Fibroblast of skin of right quadriceps (primary cell): ENCODE measurements at regions not wholly inside any gene's neighbourhood (a gene's known extent, or its start where the extent isn't known, plus 50 kb on each side); places are given as distances from the start of the nearest gene placed in this dataset.
A peak's percentile ranks its signal among the peaks of the same experiment; 100 is the strongest.

Experiments
- DNase-seq: peaks from one replicate; pipeline ENCODE4 v3.0.0-alpha.2; 2013

DNA sequence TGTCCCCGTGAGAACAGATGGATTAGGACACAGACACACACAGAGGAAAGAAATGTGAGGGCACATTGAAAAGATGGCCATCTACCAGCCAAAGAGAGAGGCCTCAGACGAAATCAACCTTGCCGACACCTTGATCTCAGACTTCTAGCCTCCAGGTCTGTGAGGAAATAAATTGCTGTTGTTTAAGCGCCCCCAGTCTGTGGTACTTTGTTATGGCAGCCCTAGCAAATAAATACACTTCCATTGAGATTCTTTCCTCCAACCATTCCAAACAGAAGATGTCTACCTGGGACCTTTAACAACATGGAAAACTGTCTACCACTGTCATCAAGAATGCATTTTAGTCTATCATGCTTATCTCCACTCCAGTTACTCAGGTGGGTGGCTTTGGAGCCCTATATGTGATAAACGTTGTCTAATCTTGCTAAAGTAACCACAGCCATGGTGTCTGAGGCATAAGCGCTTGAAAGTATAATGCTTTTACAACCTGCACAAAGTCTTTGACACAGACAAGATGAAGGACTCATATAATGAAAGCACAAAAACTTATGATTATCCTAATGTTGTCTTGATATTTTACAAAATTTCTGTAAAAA lies 244.3 kb downstream of the MTERF1 start:
- peak; percentile 22 for DNase-seq

DNA sequence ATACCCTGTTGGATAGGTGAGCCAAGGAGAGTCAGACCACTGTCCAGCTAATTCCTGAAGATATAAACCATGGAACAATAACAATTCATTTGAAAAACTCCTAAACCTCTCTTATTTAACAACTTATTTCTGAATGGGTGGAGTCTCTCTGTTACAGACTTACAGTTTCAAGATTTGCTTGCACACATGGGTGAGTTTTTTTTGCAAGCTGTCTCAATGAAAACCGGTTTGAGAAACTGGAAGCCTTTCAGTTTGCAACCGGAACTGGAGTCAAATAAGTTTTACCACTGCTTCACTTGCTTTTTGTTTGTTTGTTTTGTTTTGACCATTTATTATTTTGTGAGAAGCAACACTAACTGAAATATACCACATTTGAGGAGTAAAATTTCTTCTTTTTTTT lies 243.8 kb downstream of the MTERF1 start:
- DNase-seq: no peak

DNA sequence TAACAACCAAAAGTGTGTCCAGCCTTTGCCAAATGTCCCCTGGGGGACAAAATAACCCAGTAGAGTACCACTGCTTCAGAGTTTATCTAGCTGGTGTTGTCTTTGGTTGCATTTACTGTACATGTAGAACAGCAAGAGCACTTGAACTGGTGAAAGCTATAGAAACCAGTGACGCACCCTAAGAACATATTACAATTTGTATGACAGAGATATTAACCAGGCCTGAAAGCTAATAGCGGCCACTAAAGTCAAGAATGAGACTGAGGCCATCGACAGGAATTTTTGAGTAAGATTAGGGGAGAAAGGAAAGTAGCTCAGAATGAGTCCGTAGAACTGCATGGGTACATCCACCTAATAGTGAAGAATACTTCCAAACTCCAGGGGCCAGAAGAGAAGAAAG lies 236.2 kb downstream of the MTERF1 start:
- no peak for DNase-seq

DNA sequence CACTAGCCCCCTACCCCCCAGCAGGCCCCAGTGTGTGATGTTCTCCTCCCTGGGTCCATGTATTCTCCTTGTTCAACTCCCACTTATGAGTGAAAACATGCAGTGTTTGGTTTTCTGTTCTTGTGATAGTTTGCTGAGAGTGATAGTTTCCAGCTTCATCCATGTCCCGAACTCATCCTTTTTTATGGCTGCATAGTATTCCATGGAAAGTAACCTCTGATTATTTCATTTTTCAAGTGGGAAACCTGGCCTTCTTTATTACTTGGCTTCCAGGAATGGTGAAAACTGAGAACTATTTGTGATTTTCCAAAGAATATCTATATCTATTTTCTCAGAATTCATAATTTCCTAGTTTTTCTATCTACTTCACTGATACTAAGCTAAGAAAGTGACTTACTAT lies 235.0 kb downstream of the MTERF1 start:
- DNase-seq: no peak

- DNase-seq: no peak
These were observed 228.5 kb downstream of the MTERF1 start for GRCh38 chr7:91651986-91652385.

DNA sequence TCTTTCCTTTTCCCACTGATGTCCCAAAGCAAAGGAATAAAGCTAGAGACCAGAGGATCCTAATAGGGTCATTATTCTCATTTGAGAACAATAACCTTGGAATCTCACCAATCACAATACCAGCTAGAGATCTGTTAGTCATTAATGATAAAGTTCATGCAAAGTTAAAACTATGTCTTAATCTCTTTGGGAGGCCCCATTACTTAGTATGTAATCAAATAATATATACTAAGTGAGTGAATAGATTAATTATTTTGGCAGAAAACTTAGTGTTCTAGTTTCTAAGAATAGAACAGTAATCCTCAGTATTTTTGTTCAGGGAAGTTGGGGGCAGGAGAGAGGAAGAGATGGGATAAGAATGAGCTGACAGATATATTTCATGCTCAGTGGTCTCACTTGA lies 227.2 kb downstream of the MTERF1 start:
- peak; percentile 17 for DNase-seq

GRCh38 chr7:91655656-91656055 lies 224.8 kb downstream of the MTERF1 start:
- peak; percentile 25 for DNase-seq

GRCh38 chr7:91656541-91657482 lies 223.7 kb downstream of the MTERF1 start:
- peak; percentile 87 for DNase-seq

DNA sequence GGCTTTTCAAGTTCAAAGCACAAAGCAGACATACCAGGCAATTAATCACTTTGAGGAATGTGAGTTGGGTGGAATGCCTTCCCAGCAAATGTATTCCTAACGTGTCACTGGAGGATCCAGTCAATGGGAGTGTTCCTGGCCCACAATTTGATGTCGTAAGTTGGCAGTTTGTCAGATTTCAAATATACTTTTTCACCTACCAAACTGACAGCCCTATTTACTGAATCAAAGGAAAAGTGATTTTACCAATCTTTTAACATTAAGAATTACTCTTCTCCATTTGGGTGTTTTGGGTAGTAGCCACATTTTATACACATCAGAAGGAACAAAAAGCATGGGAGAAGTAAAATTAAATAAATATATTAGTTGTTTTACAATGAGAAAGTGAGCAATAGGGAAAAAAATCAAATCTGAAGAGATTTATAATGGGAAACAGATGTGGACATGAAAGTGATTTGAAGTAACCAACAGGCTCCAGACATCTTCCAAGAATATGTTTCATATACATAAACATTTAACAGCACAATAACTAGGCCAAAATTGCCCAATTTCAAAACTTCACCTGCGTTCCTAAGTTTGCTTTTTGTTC lies 222.9 kb downstream of the MTERF1 start:
- peak; percentile 96 for DNase-seq

DNA sequence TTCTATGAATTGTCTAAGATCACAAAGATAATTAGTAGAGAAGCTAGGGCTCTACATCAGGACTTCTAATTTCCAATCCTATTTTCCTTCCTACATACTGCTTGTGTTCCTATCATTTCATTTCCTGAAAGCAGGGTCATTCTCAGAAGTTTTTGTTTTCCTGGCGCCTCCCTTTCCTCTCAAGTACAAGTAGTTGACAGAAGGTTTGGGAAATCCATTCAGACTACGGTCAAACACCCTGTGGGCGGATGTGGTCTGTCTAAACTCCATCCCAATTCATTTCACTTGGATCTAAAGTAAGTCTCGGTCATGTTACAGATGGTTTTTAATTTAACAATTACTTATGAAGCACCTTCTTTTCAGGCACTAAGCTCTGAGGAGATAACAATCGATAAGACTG lies 221.4 kb downstream of the MTERF1 start:
- DNase-seq: no peak

GRCh38 chr7:91660734-91661356 lies 219.7 kb downstream of the MTERF1 start:
- DNase-seq: no peak

DNA sequence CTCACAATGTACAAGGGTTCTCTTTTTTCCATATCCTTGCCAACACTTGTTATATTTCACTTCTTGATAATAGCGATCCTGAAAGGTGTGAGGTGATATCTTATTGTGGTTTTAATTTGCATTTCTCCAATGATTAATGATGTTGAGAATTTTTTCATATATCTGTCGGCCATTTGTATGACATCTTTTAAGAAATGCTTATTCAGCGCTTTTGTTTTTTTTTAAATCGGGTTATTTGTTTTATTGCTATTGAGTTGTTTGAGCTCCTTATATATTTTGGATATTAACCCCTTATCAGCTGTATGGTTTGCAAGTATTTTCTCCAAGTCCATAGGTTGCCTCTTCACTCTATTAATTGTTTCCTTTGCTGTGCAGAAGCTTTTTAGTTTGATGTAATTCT lies 218.8 kb downstream of the MTERF1 start:
- no peak for DNase-seq

GRCh38 chr7:91668217-91668616 lies 212.3 kb downstream of the MTERF1 start:
- DNase-seq: no peak

DNA sequence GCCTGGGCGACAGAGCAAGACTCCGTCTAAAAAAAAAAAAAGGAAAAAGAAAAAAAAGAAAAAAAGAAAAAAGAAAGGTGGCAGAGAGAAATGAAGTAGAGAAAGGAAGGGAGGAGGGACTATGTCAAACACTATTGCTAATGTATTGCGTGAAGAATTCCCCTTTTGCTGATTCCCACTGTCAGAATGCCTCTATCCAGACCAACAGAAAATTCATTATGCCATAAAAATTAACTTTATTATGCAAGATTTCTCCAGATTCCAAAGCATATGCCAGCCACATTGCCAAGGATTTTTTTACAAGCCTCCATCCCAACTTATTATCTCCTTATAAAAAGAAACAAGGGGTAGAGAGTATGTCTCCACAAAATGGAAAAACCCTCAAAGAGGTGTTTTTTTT lies 209.3 kb downstream of the MTERF1 start:
- DNase-seq: no peak

GRCh38 chr7:91674470-91674869 lies 206.0 kb downstream of the MTERF1 start:
- DNase-seq: no peak

DNA sequence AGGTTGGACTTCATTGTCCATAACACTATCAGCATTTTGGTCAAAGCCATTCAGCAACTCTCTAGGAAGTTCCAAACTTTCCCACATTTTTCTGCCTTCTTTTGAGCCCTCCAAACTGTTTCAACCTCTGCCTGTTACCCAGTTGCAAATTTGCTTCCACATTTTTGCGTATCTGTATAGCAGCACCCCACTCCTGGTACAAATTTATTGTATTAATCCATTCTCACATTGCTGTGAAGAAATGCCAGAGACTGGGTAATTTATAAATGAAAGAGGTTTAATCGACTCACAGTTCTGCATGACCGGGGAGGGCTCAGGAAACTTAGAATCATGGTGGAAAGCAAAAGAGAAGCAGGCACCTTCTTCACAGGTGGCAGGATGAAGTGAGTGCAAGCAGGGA lies 198.8 kb downstream of the MTERF1 start:
- DNase-seq: no peak

- peak; percentile 90 for DNase-seq
These were observed 196.7 kb downstream of the MTERF1 start for GRCh38 chr7:91683823-91684222.

GRCh38 chr7:91685544-91685943 lies 195.0 kb downstream of the MTERF1 start:
- DNase-seq: peak; percentile 50

DNA sequence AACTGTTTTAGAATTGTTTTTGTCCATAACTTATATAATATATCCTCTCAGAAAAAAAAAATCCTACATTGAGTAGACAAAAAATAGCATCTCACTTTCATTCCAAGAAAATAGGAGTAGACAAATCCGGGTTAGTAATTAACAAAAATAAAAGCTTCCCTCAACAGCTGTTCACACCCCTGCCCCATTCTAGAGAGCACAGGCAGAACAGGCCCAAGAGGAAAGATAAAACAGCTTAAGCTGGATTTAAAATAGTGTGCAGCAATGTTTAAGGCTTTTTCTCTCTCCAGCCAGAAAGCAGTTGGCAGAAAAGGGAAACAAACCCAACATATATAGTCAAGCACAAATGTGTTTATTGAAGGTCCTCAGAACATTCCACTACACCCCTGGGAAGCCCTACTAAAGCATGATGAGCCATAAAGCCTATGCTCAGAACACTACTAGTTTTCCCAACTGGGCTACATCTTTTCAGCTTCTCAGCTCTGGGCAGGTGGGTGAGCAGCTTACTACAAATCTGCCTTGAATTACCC lies 189.9 kb downstream of the MTERF1 start:
- DNase-seq: no peak

DNA sequence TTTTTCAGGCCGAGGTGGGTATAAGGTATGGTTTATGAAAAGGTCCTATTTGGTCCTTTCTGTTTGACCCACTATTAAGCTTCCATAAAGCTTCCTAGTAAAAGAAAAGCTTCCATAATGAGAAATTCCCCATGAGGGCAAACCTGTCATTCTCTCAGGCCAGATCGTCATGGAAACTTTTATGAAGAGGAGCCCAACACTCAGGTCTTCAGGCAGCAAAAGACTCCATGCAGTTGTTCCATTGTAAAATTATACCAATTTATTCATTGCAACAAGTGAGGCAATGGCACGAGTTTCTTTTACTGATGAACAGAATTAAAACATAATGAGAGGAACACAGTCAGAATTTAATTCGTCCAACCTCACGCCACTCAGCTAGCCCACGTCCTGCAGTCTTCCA lies 188.6 kb downstream of the MTERF1 start:
- no peak for DNase-seq

DNA sequence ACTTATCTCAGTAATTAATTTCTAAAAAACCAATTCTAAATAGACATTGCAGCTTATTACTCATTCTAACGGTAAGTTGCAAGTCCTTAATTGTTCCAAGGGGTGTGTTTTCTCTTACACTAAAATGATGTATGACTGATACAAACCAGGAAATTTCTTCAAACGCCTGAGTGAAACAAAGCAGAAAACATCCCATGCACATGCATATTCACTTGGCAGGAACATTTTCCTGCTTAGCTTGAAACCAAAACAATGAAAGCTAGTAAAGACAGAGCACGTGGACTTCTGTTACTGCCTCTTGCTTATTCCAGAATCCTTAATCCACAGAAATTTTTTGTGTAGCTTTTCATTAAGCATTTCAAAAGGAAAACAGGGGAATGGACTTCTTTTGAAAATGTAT lies 187.7 kb downstream of the MTERF1 start:
- no peak for DNase-seq

GRCh38 chr7:91694351-91694841 lies 186.1 kb downstream of the MTERF1 start:
- peak; percentile 42 for DNase-seq

- DNase-seq: no peak
These were observed 169.6 kb downstream of the MTERF1 start for GRCh38 chr7:91710881-91711280.
